ENCODE measurements at regions not wholly inside any gene's neighbourhood (a gene's known extent, or its start where the extent isn't known, plus 50 kb on each side); places are given as distances from the start of the nearest gene placed in this dataset.

DNA sequence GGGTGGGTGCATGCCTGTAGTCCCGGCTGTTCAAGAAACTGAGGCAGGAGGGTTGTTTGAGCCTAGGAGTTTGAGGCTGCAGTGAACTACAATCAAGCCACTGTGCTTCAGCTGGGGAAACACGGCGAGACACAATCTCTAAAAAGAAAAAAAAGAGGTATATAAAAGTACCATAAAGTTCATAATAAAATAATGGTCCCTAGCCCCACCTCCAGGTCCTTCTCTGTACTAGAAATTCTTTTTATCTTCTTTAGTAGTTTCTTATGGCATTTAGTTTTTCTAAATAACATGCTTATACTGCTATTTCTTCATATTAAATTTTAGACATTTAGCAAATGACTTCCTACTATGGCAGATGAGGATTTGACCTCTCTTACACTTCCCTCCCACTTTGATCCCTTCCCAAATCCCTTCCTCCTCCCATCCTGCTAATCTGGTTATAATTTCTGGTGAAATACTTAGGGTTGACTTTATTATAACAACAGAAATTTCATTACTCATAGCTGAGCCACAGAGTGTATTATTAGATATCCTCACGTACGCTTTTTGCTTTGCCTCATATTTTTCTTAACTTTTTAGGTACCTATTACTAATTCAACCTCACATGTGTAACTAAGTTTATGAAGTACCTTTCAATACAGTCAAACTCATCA is 94.7 kb downstream of the SLC41A2 start:
- no peak overlapping the region for H3K9ac ChIP-seq (ENCODE audit: low read length in 5 of 5)
- peaks cover 0 to 15% (median 0%) of the 10 kb centered on the region in 5 donors for H3K4me1 ChIP-seq (ENCODE audit: control insufficient read depth in 5 of 5, insufficient read depth in 5 of 5, low read length in 5 of 5)
- no peak overlapping the region for H3K27ac ChIP-seq (ENCODE audit: low read depth, low read length)
- no peaks in the 10 kb centered on the region for H3K9me3 ChIP-seq (ENCODE audit: control insufficient read depth in 5 of 5, low read length in 5 of 5)
- H3K27me3 ChIP-seq (ENCODE audit: control insufficient read depth in 5 of 5, insufficient read depth in 4 of 5, low read length in 5 of 5), result no peaks in the 10 kb centered on the region
- no peak overlapping the region for H3K4me3 ChIP-seq (ENCODE audit: low read depth in 1 of 5, low read length in 5 of 5)
- no peaks in the 10 kb centered on the region for H3K36me3 ChIP-seq (ENCODE audit: control insufficient read depth in 5 of 5, insufficient read depth in 5 of 5, low read length in 5 of 5)

DNA sequence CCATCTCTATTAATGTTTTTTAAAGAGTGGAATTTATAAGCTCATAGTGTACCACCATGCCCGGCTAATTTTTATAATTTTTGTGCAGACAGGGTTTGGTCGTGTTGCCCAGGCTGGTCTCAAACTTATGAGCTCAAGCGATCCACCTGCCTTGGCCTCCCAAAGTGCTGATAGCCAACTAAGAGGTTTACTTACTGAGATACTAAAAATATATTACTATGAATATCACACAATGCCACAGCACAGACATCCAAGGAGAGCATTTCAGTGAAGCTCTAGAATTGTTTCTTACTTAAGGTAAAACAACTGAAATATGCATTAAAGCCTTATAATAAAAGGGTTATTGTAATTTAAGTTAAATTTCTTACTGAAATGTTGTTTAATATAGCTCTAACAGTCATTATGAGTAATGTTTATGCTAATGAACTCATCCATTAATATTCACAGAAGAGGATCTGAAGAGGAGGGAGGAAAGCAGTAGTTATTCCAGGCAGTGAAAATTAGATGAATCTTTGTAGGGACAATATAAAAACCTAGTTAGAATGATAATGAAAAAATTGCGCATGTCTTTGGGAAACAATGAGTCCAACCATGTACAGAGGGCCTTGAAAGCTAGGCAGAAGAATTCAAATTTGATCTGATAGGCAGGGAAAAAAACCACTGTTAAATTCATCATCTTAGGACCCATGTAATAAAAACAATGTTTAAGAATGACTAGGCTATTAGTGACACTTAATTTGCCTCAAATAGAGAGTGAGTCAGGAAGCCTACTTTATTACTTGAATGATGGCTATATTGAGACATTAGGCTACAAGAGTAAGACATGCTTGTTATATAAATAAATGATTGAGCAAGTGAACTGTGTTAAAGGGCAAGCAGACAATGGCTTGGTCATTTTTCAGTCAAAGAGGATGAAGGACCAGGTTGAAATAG is 99.2 kb downstream of the SLC41A2 start:
- Histone ChIP-seq H3K4me1 (ENCODE audit: control insufficient read depth in 5 of 5, insufficient read depth in 5 of 5, low read length in 5 of 5) (peaks cover 0 to 7% (median 0%) of the 10 kb centered on the region in 5 donors), H3K36me3 (ENCODE audit: control insufficient read depth in 5 of 5, insufficient read depth in 5 of 5, low read length in 5 of 5) (peaks cover 0 to 2% (median 0%) of the 10 kb centered on the region in 5 donors), H3K4me3 (ENCODE audit: low read depth in 1 of 5, low read length in 5 of 5) (no peak overlapping the region), H3K27ac (ENCODE audit: low read depth, low read length) (no peak overlapping the region), H3K9ac (ENCODE audit: low read length in 5 of 5) (no peak overlapping the region), H3K27me3 (ENCODE audit: control insufficient read depth in 5 of 5, insufficient read depth in 4 of 5, low read length in 5 of 5) (no peaks in the 10 kb centered on the region), H3K9me3 (ENCODE audit: control insufficient read depth in 5 of 5, low read length in 5 of 5) (no peaks in the 10 kb centered on the region)

GRCh38 chr12:104856531-104856930 is 101.6 kb downstream of the SLC41A2 start:
- no peaks in the 10 kb centered on the region for H3K9me3 ChIP-seq (ENCODE audit: control insufficient read depth in 5 of 5, low read length in 5 of 5)
- peaks cover 0 to 4% (median 0%) of the 10 kb centered on the region in 5 donors for H3K4me1 ChIP-seq (ENCODE audit: control insufficient read depth in 5 of 5, insufficient read depth in 5 of 5, low read length in 5 of 5)
- H3K4me3 ChIP-seq (ENCODE audit: low read depth in 1 of 5, low read length in 5 of 5), result no peak overlapping the region
- no peak overlapping the region for H3K9ac ChIP-seq (ENCODE audit: low read length in 5 of 5)
- no peaks in the 10 kb centered on the region for H3K27me3 ChIP-seq (ENCODE audit: control insufficient read depth in 5 of 5, insufficient read depth in 4 of 5, low read length in 5 of 5)
- peaks cover 0 to 2% (median 0%) of the 10 kb centered on the region in 5 donors for H3K36me3 ChIP-seq (ENCODE audit: control insufficient read depth in 5 of 5, insufficient read depth in 5 of 5, low read length in 5 of 5)
- H3K27ac ChIP-seq (ENCODE audit: low read depth, low read length), result no peak overlapping the region

- H3K27ac ChIP-seq (ENCODE audit: low read depth, low read length), result no peak overlapping the region
- peaks cover 0 to 2% (median 0%) of the 10 kb centered on the region in 5 donors for H3K36me3 ChIP-seq (ENCODE audit: control insufficient read depth in 5 of 5, insufficient read depth in 5 of 5, low read length in 5 of 5)
- no peaks in the 10 kb centered on the region for H3K9me3 ChIP-seq (ENCODE audit: control insufficient read depth in 5 of 5, low read length in 5 of 5)
- H3K9ac ChIP-seq (ENCODE audit: low read length in 5 of 5), result no peak overlapping the region
- no peaks in the 10 kb centered on the region for H3K27me3 ChIP-seq (ENCODE audit: control insufficient read depth in 5 of 5, insufficient read depth in 4 of 5, low read length in 5 of 5)
- no peak overlapping the region for H3K4me3 ChIP-seq (ENCODE audit: low read depth in 1 of 5, low read length in 5 of 5)
- H3K4me1 ChIP-seq (ENCODE audit: control insufficient read depth in 5 of 5, insufficient read depth in 5 of 5, low read length in 5 of 5), result peaks cover 0 to 4% (median 0%) of the 10 kb centered on the region in 5 donors
Observed at GRCh38 chr12:104855599-104855998, 102.5 kb downstream of the SLC41A2 start.

- H3K36me3 ChIP-seq (ENCODE audit: control insufficient read depth in 5 of 5, insufficient read depth in 5 of 5, low read length in 5 of 5), result peaks cover 0 to 2% (median 0%) of the 10 kb centered on the region in 5 donors
Observed at GRCh38 chr12:104852896-104853295, 105.2 kb downstream of the SLC41A2 start.

DNA sequence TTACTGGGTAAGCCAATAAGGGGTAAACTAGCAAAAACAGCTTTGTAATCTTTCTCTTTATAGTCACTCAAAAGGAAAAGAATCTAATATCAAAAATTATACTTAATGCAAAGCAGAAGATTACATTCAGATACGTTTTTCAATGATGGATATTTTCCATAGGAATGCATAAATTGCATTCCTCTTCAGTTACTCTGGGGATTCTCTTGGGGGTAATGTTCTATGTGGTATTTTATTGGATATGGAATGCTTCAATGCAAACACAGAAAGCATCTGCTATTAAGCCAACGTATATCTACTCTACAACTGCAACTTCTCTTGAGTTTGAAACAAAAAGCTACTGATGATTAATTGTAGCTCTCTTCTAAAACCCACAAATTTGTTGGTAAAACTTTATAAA is 106.0 kb downstream of the SLC41A2 start:
- Histone ChIP-seq H3K27me3 (ENCODE audit: control insufficient read depth in 5 of 5, insufficient read depth in 4 of 5, low read length in 5 of 5) (no peaks in the 10 kb centered on the region), H3K27ac (ENCODE audit: low read depth, low read length) (no peak overlapping the region), H3K4me3 (ENCODE audit: low read depth in 1 of 5, low read length in 5 of 5) (no peak overlapping the region), H3K9ac (ENCODE audit: low read length in 5 of 5) (no peak overlapping the region), H3K4me1 (ENCODE audit: control insufficient read depth in 5 of 5, insufficient read depth in 5 of 5, low read length in 5 of 5) (peaks cover 0 to 4% (median 0%) of the 10 kb centered on the region in 5 donors), H3K9me3 (ENCODE audit: control insufficient read depth in 5 of 5, low read length in 5 of 5) (no peaks in the 10 kb centered on the region), H3K36me3 (ENCODE audit: control insufficient read depth in 5 of 5, insufficient read depth in 5 of 5, low read length in 5 of 5) (peaks cover 0 to 2% (median 0%) of the 10 kb centered on the region in 5 donors)

More at GRCh38 chr12:104852896-104853295, 105.2 kb downstream of the SLC41A2 start:
- Histone ChIP-seq H3K4me3 (ENCODE audit: low read depth in 1 of 5, low read length in 5 of 5) (no peak overlapping the region), H3K4me1 (ENCODE audit: control insufficient read depth in 5 of 5, insufficient read depth in 5 of 5, low read length in 5 of 5) (peaks cover 0 to 4% (median 0%) of the 10 kb centered on the region in 5 donors), H3K27ac (ENCODE audit: low read depth, low read length) (no peak overlapping the region), H3K9ac (ENCODE audit: low read length in 5 of 5) (no peak overlapping the region), H3K27me3 (ENCODE audit: control insufficient read depth in 5 of 5, insufficient read depth in 4 of 5, low read length in 5 of 5) (no peaks in the 10 kb centered on the region), H3K9me3 (ENCODE audit: control insufficient read depth in 5 of 5, low read length in 5 of 5) (no peaks in the 10 kb centered on the region)

GRCh38 chr12:104850781-104851180 is 107.3 kb downstream of the SLC41A2 start:
- Histone ChIP-seq H3K36me3 (ENCODE audit: control insufficient read depth in 5 of 5, insufficient read depth in 5 of 5, low read length in 5 of 5) (peaks cover 0 to 2% (median under 1%) of the 10 kb centered on the region in 5 donors), H3K9me3 (ENCODE audit: control insufficient read depth in 5 of 5, low read length in 5 of 5) (no peaks in the 10 kb centered on the region), H3K4me1 (ENCODE audit: control insufficient read depth in 5 of 5, insufficient read depth in 5 of 5, low read length in 5 of 5) (no peaks in the 10 kb centered on the region), H3K4me3 (ENCODE audit: low read depth in 1 of 5, low read length in 5 of 5) (no peak overlapping the region), H3K9ac (ENCODE audit: low read length in 5 of 5) (no peak overlapping the region), H3K27me3 (ENCODE audit: control insufficient read depth in 5 of 5, insufficient read depth in 4 of 5, low read length in 5 of 5) (no peaks in the 10 kb centered on the region), H3K27ac (ENCODE audit: low read depth, low read length) (no peak overlapping the region)

- H3K27me3 ChIP-seq (ENCODE audit: control insufficient read depth in 5 of 5, insufficient read depth in 4 of 5, low read length in 5 of 5), result no peaks in the 10 kb centered on the region
- H3K36me3 ChIP-seq (ENCODE audit: control insufficient read depth in 5 of 5, insufficient read depth in 5 of 5, low read length in 5 of 5), result peaks cover 0 to 5% (median 0%) of the 10 kb centered on the region in 5 donors
- no peak overlapping the region for H3K9ac ChIP-seq (ENCODE audit: low read length in 5 of 5)
- H3K27ac ChIP-seq (ENCODE audit: low read depth, low read length), result no peak overlapping the region
- H3K9me3 ChIP-seq (ENCODE audit: control insufficient read depth in 5 of 5, low read length in 5 of 5), result no peaks in the 10 kb centered on the region
- no peak overlapping the region for H3K4me3 ChIP-seq (ENCODE audit: low read depth in 1 of 5, low read length in 5 of 5)
- H3K4me1 ChIP-seq (ENCODE audit: control insufficient read depth in 5 of 5, insufficient read depth in 5 of 5, low read length in 5 of 5), result no peaks in the 10 kb centered on the region
Observed at GRCh38 chr12:104846056-104846767, 111.9 kb downstream of the SLC41A2 start.

- no peaks in the 10 kb centered on the region for H3K9me3 ChIP-seq (ENCODE audit: control insufficient read depth in 5 of 5, low read length in 5 of 5)
- H3K27ac ChIP-seq (ENCODE audit: low read depth, low read length), result no peak overlapping the region
- H3K4me1 ChIP-seq (ENCODE audit: control insufficient read depth in 5 of 5, insufficient read depth in 5 of 5, low read length in 5 of 5), result no peaks in the 10 kb centered on the region
- H3K9ac ChIP-seq (ENCODE audit: low read length in 5 of 5), result no peak overlapping the region
- H3K27me3 ChIP-seq (ENCODE audit: control insufficient read depth in 5 of 5, insufficient read depth in 4 of 5, low read length in 5 of 5), result no peaks in the 10 kb centered on the region
- no peak overlapping the region for H3K4me3 ChIP-seq (ENCODE audit: low read depth in 1 of 5, low read length in 5 of 5)
- H3K36me3 ChIP-seq (ENCODE audit: control insufficient read depth in 5 of 5, insufficient read depth in 5 of 5, low read length in 5 of 5), result peaks cover 0 to 5% (median 0%) of the 10 kb centered on the region in 5 donors
Observed at GRCh38 chr12:104844123-104844522, 114.0 kb downstream of the SLC41A2 start.
